ENCODE measurements at regions not wholly inside any gene's neighbourhood (a gene's known extent, or its start where the extent isn't known, plus 50 kb on each side); places are given as distances from the start of the nearest gene placed in this dataset.

GRCh38 chr12:41980390-41980789 is 164.3 kb downstream of the GXYLT1 start (continued):
- TF ChIP-seq RBFOX2 (IDR thresholded peaks at IDR 0.05; ENCODE audit: low read depth, low read length) (no peak), TAF7 (tag; IDR thresholded peaks at IDR 0.05) (no peak)

DNA sequence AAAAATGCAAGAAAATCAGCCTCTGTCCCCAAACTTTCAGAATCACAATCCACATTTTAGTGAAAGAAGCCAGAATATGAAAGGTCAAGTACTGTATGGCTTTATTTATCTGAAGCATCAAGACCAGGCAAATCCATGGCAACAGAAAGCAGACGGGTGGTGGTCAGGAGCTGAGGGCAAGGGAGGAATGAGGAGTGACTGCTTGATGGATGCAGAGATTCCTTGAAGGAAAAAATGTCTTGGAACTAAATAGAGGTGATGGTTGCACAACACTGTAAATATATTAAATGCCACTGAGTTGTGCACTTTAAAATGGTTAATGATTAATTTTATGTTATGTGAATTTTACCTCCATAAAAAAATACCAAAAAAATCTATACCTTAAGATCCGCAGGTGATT is 165.1 kb downstream of the GXYLT1 start:
- 0% methylated on average over 2 of the region's 2 CpGs for WGBS (ENCODE audit: insufficient coverage, low coverage, missing lambda C conversion rate)
- no peak for ATAC-seq
- no peaks in the 10 kb centered on the region for H3K4me1 ChIP-seq (replicated peaks in 1 of 2; ENCODE audit: control insufficient read depth in 2 of 2, insufficient read depth in 2 of 2, low read length in 2 of 2)
- no peak overlapping the region for H3K9ac ChIP-seq (ENCODE audit: insufficient read depth in 1 of 2, low read depth in 2 of 2, low read length in 2 of 2)
- H3K27me3 ChIP-seq (ENCODE audit: control insufficient read depth in 2 of 2, insufficient read depth in 2 of 2, low read length in 2 of 2): no peaks in the 10 kb centered on the region
- ChIA-PET POLR2A (interaction anchor here (0.6 to 1.0 kb wide), 2 partner anchors 13 to 21 kb away, joined by 3 read pairs; no protein-coding TSS in a partner anchor), CTCF (ENCODE audit: low intra/inter-chr PET ratio) (no interaction called here)
- BruUV-seq (replicated peaks): no TSS peak
- no peaks in the 10 kb centered on the region for H3K9me3 ChIP-seq (replicated peaks; ENCODE audit: control insufficient read depth, insufficient read depth, low read depth, low read length)
- intact Hi-C loops (cut with micrococcal nuclease): no loop called here
- DNase-seq (ENCODE audit: extremely low read depth in 1 of 4, low spot score in 3 of 4): no peak
- H2AFZ ChIP-seq (ENCODE audit: low read depth, low read length): no peak overlapping the region
- no peak overlapping the region for H3K27ac ChIP-seq (ENCODE audit: extremely low read depth, low read depth, low read length)
- in situ Hi-C loops (cut with MboI): no loop called here
- FAIRE-seq: no peak
- no peaks in the 10 kb centered on the region for H3K36me3 ChIP-seq (ENCODE audit: control insufficient read depth, insufficient read depth, low read length)
- no peak overlapping the region for H3K4me2 ChIP-seq (ENCODE audit: insufficient read depth, low read length)
- TF ChIP-seq TSHZ1 (CRISPR knock-in tag; IDR thresholded peaks at IDR 0.05): no peak
- no peaks in the 10 kb centered on the region for H3K9me1 ChIP-seq (ENCODE audit: control insufficient read depth, insufficient read depth, low read length)
- H4K20me1 ChIP-seq (replicated peaks; ENCODE audit: control insufficient read depth, insufficient read depth, low read length): no peaks in the 10 kb centered on the region
- H3K4me3 ChIP-seq: no peak overlapping the region
- no peaks in the 10 kb centered on the region for H3K79me2 ChIP-seq (ENCODE audit: control insufficient read depth, insufficient read depth, low read length)

Measured in K562 (cell line).